ENCODE measurements at regions not wholly inside any gene's neighbourhood (a gene's known extent, or its start where the extent isn't known, plus 50 kb on each side); places are given as distances from the start of the nearest gene placed in this dataset.

DNA sequence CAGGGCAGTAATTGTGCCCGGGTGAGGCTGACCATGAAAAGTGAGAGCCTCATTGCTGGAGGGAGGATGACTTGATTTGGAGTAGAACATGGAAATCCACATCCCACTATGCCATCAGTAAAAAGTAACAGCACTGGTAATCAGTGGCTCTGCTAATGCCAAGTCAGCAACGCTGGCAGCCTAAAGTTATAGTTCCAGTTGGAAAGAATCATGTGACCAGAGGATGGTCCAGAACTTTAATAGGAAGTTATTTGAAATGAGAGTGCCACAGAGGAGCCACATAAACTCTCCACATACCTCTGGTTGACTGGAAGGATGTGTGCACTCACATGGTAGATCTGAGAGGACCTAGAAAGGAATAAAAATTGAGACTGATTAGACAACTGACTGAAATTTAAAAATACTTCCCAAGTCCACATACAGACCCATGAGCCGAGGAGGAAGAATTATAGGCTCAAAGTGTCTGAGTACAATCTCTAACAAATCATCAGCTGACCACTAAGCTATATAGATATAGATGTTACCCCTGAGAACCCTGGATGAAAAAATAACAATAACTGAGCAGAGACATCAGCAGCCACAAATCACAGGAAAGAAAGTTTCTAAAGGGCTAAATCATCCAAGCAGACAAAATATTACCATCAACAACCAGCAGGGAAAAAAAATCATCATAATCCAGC, 346.8 kb downstream of the STK39 start:
- DNase-seq (ENCODE audit: low spot score) = no peak

DNA sequence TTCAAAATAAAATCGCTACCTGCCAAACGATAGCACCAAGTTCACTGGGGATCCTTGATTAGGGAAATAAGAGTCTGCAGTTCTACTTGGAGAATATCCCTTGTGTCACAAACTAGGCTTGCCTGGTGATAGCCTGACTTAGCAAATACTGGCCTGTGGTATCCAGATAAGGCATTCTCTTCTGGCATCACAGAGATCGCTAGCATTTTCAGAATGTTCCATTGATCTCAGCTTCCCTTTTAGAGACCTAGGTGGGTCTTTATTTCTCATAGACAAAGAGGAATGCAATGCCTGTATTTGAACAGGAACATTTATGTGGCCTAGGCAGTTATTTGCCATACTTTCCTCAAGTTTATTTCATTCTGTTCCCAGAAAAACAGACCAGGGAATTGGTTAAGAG, 349.1 kb downstream of the STK39 start:
- DNase-seq (ENCODE audit: low spot score) = no peak

DNA sequence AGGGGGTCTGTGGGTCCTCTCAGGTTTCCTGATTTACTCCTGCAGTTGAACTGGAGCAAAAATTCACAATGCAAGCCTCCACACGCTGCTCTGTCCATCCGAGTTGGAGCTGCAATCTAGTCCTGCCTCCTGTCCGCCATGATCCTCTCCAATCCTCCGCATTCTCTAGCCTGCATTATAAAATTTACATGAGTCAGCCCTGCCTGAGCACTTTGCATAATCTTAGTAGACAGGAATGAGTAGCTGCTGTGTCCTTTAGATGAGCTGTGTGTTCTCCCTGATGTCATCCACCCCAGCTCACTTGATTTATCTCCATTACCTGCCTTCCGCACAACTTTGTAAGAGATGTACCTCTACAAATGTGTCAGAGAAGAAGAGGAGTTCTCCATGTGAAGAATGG, 355.6 kb downstream of the STK39 start:
- DNase-seq (ENCODE audit: low spot score) = no peak

DNA sequence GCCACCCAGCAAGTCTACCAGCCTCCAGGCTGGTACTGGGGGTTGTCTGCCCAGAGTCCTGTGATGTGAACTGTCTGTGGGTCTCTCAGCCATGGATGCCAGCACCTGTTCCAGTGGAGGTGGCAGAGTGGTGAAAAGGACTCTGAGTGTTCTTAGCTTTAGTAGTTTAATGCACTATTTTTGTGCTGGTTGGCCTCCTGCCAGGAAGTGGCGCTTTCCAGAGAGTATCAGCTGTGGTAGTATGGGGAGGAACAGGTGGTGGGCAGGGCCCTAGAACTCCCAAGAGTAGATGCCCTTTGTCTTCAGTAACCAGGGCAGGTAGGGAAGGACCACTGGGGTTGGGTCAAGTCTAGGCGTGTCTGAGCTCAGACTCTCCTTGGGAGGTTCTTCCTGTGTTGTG, 356.7 kb downstream of the STK39 start:
- no peak for DNase-seq (ENCODE audit: low spot score)

DNA sequence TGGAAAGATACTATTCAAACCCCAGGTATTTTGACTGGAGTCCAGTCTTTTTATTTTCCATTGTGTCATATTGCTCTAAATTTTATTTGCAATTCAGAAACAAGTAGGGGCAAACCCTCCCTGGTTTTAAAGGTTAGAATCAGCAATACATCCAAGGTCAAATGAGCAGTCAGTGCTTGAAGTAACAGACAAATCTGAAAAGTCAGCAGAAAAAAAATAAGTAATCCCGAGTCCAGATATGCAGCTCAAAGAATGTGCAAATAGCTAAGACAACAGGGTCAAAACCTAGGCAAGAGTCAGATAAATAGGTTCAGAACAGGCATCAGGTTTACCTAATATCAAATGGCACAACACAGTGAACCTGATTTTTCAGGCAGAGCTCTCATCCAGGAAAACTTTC, 367.0 kb downstream of the STK39 start:
- no peak for DNase-seq (ENCODE audit: low spot score)

DNA sequence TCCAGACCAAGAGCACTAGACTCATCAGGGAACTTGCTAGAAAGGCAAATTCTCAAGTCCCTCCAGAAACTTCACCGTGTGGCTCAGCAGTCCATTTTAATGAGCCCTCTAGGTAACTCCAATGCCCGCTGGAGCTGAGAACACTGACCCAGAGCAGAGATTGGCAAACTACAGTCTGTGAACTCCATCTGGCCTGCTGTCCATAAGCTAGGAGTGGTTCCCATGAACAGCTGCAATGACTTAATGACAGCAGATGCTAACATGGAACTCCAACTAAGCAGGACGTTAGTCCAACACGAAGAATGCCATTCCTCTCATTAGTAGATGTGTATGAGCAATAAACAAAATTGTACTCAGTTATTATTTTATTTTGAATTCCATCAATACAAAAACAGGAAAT, 371.9 kb downstream of the STK39 start:
- DNase-seq (ENCODE audit: low spot score) = no peak

DNA sequence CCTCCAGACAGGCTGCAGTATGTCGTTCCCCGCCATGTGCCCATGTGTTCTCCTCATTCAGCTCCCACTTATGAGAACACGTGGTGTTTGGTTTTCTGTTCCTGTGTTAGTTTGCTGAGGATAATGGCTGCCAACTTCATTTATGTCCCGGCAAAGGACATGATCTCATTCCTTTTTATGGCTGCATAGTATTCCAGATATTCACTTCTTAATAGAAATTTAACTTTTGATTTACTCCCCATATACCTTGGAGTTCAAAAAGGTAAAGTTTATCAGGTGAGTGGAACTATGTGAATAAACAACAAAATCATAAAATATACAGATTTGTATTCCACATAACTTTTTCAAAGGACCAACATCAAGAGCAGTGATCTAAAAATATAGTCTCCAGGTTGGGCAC, 372.6 kb downstream of the STK39 start:
- DNase-seq (ENCODE audit: low spot score) = no peak

DNA sequence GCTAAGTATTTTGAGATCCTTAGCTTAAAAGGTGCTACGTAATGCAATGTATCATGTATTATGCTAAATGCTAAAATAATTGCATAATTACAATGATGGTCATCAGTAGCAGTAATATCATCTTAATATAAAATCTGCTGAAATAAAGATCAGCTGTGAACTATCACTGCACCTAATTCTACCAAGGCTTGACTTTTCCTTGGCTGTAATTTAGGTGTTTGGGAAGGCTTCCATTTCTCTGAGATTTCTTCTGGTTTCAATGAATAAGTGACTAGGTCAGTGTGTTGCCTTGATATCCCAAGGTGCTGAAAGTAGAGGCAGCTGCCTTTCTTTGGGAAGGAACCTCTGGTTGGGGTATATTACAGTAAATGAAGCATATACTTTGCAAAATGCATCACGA, 376.1 kb downstream of the STK39 start:
- no peak for DNase-seq (ENCODE audit: low spot score)

DNA sequence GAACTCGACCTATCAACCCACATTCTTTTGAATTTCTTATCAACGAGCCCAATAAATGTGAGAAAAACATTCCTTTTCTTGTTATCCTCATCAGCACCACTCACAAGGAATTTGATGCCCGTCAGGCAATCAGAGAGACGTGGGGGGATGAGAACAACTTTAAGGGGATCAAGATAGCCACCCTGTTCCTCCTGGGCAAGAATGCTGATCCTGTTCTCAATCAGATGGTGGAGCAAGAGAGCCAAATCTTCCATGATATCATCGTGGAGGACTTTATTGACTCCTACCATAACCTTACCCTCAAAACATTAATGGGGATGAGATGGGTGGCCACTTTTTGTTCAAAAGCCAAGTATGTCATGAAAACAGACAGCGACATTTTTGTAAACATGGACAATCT, 378.2 kb downstream of the STK39 start:
- no peak for DNase-seq (ENCODE audit: low spot score)

DNA sequence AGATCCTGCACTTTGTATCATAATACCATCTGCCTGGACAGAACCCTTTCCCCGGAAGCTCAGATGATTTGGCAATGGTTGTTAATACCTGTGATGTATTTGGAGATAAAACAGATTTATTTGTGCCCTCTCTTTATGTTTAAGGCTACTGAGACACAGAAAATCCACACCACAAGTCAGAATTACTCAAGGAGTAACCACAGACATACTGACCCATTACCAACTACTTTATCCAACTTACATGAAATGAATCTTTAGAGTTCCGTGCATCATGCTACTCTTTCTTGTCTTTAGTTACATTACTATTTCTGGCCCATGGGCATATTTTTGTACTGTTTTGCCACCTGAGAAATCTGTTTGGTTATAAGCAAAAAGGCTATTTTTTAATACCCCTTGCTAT, 384.0 kb downstream of the STK39 start:
- DNase-seq (ENCODE audit: low spot score) = no peak

DNA sequence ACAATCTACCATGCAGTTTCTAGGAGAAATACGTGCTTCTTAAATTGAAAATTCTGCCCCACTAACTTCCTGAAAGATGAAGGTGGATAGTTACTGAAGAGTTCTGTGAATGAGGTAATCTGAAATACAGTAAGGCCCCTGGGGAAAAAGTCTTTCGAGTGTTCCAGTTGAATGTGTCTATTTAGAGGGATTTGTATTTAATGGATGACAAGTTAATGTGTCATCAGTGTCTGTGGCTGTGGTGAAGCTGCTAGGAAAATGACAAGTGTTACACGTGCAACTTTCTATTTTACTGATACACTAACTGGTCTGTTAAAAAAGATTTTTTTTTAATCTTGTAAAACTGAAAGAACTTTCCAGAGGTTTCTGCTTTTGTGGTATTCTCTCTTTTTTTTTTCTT, 384.6 kb downstream of the STK39 start:
- no peak for DNase-seq (ENCODE audit: low spot score)

DNA sequence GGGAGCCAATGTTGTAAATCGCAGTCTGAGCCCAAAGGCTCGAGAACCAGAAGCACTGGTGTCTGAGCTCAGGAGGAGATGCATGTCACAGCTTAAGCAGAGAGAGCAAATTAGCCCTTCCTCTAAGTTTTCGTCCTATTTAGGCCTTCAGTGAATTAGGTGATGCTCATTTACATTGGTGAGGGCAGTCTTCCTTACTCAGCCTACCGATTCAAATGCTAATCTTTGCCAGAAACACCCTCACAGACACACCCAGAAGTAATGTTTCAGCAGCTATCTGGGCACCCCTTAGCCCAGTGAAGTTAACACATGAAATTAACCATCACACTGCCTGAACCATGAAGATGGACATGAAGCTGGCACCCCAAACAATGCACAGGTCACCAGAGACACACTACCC, 385.1 kb downstream of the STK39 start:
- DNase-seq (ENCODE audit: low spot score) = no peak

DNA sequence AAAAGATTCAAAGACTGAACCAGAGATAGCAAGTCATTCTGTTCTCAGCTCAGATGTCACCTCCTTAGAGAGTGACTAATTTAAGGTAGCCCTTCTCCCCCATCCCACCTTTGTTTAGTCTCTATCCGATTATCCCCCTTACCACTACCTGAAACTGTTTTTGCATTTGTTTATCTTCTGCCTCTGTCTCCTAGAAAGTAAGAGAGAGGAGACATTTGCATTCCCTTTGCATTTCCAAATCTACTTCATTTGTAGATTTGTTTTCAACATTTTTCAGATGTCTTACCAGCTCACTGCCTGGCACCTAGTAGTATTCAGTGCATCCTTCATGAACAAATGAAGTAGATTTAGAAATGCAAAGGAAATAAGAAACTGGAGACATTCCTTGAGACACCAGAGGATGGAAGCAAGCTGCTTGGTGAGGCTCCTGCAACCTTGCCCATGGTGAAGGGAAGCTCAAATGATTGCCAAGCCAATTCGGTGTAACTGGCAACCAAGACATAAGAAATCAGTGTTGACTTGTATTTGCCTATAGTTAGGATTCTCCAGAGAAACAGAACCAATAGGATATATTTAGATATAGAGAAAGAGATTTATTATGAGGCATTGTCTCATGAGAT, 385.7 kb downstream of the STK39 start:
- DNase-seq (ENCODE audit: low spot score) = no peak

DNA sequence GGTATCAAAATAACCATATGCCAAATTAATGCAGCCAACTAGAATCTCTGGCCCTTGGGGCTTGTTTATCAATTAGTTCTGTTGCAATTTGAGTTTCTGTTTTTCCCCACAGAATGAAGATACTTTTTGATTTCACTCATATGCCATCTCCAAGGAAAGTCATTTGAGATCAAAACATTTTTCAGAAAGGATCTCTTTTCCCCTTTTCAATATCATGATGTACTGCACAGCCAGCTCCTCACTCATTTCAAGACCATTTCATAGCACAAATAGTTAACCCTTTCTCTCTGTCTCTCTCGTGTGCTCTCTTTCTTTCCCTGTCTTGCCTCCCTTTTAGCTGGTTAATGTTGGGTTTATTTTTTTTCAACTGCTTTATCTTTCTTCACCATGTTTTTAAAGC, 387.3 kb downstream of the STK39 start:
- DNase-seq (ENCODE audit: low spot score) = no peak

DNA sequence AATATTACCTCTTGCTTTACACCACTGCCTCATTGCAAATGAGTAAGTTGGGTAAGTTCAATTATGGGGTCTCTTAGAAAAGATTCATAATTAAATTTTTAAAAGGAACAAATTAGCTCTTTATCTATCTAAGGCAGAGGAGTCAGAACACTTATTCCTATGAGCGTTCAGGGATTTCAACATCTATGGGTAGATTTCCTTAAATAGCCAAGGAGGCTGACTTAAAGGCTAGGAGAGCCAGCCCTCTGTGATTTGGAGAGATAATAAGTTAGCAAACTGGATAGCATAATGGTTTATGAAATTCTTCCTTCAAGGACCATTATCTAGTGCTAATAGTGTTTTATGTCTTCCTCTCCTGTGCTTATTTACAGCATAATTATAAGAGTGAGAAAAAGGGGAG, 387.7 kb downstream of the STK39 start:
- DNase-seq (ENCODE audit: low spot score) = no peak

DNA sequence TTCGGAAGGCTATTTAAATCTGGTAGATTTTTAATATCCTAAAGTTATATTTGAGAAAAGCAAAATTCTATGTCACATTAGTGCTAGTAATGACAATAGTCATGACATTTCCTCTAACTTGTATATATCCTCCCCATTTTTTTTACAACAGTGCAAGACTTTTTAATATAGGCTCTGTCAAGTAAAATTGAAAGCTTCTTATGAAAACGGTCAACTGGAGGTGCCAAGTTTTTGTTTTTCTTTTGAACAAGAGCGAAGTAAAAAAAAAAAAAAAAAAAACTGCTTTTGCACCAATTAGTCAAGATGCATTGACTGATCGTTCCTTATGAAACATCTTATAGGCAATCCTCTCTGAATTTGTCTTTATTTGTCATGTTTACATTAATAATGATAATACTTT, 389.3 kb downstream of the STK39 start:
- DNase-seq (ENCODE audit: low spot score) = no peak

DNA sequence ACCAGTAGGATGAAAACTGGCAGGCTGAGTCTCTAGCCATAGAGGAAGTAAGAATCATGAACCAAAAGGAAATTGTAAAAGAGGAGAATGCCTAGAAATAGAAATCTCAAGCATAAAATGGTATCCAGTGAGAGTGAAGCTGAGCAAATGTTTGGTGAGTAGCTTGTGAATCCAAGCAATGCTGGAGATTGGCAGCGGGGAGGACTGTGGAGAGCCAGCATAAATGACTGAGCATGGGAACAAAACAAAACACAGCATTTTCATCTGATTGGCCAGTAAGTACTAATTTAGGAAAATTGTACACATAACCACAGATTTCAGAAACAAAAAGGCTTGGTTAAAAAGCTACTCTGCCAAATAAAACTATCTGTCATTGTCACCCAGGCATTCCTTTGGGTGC, 390.0 kb downstream of the STK39 start:
- DNase-seq (ENCODE audit: low spot score) = no peak

DNA sequence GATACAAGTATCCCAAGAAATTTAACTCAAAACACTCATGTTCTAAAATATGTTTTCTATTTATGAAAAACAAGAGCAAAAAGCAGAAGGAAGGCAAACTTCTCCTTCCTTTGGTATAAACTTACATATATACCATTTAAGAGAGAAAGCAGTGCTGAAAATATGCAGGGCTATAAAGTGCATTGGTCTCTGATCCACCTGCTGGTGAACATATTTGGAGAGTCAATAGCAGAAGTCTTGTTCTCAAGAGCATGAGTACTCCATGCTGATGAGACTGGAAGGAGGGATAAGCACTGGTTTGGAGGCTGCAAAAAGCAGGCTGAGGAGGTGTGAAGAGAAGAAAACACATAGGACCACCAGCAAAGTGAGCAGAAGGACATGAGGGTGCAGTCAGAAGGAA, 391.2 kb downstream of the STK39 start:
- no peak for DNase-seq (ENCODE audit: low spot score)

DNA sequence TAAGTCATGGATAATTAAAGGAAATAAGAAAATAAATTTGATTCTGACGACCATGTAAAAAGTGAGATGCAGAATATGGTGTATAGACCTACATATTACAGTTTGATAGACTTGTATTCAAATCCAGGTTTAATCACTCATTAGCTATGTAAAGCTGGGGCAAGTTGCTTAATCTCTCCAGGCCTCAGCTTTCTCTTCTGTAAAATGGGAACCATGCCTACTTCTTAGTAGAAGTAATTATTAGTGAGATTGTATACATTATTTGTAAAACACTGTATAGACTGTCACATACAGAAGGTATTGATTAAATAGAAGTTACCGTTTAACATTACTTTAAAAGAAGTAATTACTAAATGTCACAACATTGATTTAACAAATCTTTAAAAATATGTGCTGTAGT, 392.2 kb downstream of the STK39 start:
- no peak for DNase-seq (ENCODE audit: low spot score)

DNA sequence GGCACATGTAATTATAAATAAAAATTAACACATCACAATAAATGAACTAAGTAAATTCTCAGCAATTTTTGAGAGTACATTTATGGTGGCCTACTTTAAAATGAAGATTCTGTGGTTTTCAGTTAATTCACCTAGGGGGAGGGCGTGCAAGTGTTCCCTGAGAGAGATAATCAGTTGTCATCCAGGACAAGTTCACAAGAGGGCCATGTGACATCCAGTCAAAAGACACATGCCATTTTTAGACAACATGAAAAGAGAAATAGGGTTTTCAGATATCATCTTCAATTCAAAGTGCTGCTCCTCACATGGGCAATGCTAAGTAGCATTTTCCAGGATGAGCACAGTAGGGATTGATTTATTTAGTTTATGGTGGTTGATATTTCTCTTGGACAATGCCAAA, 393.7 kb downstream of the STK39 start:
- DNase-seq (ENCODE audit: low spot score) = no peak

DNA sequence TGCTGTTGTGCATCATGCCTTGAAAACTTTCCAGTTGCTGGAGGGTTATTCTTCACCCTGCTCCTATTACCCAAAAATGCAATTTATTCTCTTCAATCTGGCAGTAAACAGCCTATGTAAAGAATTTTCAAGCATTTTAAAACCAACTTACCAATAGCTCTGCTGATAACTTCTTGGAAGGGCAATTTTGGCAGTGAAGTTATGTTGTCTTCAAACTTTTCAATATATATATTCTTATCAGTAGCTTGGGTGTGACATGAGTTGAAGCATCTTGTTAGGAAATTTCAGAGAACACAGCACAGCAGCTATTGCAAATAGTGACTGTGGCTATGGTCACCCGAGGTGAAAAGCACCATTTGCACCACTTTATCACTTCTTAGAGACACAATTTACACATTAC, 395.5 kb downstream of the STK39 start:
- DNase-seq (ENCODE audit: low spot score) = no peak

DNA sequence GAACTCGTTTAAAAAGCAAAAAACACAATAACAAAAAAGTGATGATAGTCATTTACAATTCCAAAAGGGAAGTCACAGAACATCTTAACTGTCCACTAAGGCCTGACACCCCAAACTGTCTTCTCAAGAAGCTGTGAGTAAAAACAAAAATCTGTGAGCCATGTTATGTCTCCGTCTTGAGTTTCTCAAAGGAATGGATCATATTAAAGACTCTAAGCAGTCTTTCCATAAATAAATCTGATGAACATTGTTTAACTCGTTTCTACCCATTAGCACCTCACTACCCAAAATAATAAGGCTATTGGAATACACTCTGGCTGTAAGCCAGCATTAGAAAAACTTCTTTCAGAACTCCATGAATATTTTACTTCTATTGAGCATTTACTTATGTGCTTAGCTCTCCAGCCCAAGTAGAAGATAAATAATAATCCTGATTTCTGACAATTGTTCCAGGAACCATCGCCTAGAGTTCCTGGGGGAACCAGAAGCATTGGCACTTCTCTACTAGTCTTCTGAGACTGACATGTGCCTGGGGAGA, 396.0 kb downstream of the STK39 start:
- no peak for DNase-seq (ENCODE audit: low spot score)

DNA sequence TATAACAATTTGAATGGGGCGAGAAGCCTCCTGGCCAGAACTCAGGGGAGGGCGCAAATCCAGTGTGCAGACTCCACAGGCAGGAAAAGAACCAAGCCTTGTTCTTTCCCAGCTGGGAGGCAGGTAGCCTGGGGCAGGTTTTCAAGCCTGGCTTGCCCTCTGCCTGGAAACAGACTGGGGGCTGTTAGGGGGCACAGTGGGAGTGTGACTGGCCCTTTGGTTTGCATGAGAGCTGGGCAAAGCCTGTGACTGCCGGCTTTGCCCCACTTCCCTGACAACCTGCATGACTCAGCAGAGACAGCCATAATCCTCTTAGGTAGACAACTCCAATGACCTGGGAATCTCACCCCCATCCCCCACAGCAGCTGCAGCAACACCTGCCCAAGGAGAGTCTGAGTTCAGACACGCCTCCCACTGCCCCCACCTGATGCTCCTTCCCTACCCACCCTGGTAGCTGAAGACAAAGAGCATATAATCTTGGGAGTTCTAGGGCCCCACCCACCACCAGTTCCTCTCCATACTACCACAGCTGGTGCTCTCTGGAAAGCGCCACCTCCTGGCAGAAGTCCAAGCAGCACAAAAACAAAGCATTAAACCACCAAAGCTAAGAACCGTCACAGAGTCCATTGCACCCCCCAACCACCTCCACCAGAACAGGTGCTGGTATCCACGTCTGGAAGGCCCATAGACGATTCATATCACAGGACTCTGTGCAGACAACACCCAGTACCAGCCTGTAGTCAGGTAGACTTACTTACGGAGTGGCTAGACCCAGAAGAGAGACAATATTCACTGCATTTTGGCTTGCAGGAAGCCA, 402.5 kb downstream of the STK39 start:
- DNase-seq (ENCODE audit: low spot score) = no peak
